ENCODE measurements at regions not wholly inside any gene's neighbourhood (a gene's known extent, or its start where the extent isn't known, plus 50 kb on each side); places are given as distances from the start of the nearest gene placed in this dataset.
"Not testable (repeated sequence)": the region's sequence is repeated elsewhere in the genome, so short reads cannot be mapped to it uniquely, and the experiment has no call there.

DNA sequence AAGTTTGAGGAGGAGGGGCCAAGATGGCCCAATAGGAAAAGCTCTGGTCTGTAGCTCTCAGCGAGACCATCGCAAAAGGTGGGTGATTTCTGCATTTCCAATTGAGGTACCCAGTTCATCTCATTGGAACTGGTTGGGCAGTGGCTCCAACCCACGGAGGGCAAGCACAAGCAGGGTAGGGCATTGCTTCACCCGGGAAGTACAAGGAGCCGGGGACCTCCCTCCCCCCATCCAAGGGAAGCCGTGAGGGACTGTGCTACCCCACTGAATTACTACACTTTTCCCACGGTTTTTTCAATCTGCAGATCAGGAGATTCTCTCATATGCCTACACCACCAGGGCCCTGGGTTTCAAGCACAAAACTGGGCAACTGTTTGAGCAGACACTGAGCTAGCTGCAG is 58.0 kb upstream of the EFCAB3 start:
- no peak for DNase-seq (ENCODE audit: low spot score)

DNA sequence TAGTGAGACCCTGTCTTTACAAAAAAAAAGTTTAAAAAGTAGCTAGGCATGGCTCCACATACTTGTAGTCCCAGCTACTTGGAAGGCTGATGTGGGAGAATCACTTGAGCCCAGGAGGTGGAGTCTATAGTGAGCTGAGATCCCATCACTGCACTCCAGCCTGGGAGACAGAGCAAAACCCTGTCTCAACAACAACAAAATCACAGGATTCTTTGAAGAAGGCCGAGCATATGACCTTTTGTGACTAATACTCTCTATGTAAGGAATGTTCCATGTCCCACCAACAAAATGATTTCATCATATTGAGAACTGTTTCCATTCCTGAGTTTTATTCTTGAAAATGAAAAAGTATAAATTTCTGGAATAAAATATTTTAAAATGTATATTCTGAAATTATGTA is 58.9 kb upstream of the EFCAB3 start:
- no peak for DNase-seq (ENCODE audit: low spot score)

DNA sequence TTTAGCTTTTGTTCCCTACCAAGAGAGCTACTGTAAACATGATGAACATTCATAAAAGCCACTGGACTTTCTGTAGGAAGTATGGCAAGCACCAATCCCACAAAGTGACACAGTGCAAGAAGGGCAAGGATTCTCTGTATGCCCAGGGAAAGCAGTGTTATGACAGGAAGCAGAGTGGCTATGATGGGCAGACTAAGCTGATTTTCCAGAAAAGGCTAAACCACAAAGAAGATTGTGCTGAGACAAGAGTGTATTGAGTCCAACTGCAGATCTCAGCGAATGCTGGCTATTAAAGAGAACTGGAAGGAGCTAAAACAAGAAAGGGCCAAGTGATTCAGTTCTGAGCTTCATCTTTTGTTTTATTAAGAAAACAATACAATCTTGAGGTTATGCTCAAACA is 60.5 kb upstream of the EFCAB3 start:
- no peak for DNase-seq (ENCODE audit: low spot score)

DNA sequence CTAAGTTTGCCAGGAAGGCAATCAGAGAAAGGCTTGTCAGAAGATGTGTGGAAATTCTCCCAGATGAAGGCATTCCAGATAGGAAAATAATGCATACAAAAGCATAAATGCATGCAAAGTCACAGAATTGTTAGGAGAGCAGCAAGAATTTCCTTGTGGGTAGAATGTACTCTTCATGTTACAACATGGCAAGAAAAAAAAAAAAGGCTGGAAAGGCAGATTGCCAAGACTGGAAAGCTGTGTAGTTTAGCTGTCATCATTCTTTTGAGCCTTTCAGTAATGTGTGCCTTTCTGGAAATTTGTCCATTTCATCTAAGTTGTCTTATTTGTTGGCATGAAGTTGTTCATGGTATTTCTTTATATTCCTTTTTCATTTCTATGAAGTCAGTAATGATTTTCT is 71.0 kb upstream of the EFCAB3 start:
- no peak for DNase-seq (ENCODE audit: low spot score)

DNA sequence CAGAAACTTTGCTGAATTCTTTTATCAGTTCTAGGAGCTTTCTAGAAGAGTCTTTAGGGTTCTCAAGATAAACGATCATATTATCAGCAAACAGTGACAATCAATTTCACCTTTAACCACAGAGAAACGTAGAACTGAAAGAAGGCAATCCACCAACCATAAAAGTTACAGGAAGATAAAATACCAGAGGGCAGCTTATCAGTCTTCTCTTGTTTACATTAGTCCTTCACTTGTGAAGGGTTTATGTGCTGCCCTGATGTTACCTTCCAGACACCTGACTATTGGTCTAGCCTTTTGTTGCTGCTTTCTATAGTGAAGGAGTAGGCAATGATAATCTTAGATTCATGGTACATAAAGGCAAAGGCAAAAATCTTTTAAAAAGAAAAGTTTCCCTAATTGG is 73.2 kb upstream of the EFCAB3 start:
- DNase-seq (ENCODE audit: low spot score), result no peak

DNA sequence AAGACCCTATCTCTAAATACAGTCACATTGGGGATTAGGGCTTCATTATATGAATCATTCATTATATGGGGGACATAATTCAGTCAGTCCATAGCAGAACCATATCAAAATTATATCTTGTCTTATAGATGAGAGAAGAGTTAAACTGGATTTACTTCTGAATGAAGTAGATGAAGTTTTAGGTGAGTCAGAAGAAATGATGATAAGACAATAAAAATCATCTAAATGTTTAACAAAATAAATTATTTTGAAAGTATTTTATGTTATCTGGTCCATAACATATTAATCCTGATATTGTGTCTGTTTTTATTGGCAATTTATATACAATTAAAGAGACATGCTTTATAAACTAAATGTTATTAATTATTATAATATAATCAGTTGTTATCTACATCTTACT is 76.9 kb upstream of the EFCAB3 start:
- DNase-seq (ENCODE audit: low spot score), result no peak

DNA sequence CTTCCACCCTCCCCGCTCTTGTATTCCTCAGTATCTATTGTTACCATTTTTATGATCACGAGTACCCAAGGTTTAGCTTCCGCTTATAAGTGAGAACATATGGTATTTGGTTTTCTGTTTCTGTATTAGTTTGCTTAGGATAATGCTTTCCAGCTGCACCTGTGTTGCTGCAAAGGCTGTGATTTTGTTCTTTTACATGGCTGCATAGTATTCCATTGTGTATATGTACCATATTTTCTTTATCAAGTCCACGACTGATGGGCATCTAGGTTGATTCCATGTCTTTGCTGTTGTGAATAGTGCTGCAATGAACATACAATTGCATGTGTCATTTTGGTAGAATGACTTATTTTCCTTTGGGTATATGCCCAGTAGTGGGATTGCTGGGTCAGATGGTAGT is 79.7 kb upstream of the EFCAB3 start:
- no peak for DNase-seq (ENCODE audit: low spot score)

DNA sequence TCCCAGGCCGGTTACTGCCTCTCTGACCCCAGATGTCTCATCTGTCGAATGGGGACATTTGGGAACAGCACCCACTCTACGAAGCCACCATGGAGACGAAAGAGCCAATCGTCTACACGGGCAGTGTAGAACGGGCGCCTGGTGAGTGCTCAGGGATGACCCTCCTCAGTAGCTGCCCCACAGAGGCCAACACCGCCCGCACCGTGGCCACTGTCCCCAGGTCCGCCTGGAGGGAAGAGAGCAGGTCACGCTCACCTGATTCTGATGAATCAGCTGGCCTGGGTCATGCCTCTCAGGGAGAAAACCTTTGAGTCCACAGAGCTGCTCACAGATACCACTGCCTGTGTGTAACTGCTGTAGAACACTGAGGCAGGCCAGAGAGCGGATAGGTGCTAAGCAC is 105.1 kb upstream of the EFCAB3 start:
- not testable (repeated sequence) for DNase-seq (ENCODE audit: low spot score)

DNA sequence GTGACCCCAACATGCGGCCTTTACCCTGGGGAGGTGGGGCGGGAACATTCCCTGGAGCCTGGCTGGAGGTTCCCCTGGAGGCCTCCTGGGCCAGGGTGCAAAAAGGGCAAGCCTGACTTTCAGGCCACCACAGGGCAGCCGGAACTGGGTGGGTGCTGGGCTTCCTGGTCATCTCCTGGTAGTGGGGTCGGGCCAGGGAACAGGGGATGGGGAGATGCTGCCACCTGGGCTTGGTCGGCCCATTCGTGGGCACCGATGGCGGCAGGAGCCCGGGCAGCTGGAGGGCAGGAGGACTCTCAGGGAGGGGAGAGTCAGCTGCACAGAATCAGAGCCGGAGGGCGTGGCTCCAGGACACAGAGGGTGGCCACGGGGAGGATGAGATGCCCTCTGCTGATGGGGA is 112.0 kb upstream of the EFCAB3 start:
- DNase-seq (ENCODE audit: low spot score), result not testable (repeated sequence)

DNA sequence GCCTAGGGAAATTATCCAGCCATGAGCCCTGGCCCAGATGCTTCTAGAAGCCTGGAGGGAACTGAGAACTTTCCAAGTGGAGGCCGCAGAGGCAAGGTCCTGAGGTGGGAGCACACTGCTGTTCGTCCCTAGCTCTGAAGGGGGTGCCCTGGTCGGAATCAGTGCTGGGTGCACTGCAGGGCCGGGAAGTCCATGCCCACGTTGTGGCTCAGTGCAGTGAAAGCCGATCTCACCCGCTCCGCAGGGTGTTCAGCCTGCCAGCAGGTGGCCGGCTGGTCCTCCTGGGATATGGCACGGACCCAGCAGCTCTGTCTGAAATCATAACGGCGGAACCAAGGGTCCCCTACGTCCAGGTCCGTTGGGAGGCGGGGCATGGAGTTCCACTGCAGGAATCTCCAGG is 115.4 kb upstream of the EFCAB3 start:
- DNase-seq (ENCODE audit: low spot score), result not testable (repeated sequence)

DNA sequence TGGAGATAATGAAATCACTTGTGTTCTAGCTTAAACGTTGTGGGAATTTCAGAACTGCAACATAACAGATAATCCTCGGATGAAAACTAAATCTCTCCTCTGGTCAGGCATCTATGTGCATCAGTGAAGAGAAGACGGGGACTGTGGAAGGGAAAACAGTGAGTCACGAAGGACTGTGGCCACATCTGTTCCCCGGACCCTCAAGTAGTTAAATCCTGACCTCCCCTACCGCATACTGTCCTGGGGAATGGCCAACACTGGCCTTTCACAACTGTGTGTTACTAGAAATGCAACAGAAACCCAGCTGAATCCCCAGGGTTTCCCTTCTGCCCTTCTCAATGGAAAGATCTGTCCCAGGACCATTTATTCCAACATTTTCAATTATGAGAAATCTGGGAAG is 124.6 kb upstream of the EFCAB3 start:
- DNase-seq (ENCODE audit: low spot score), result not testable (repeated sequence)

DNA sequence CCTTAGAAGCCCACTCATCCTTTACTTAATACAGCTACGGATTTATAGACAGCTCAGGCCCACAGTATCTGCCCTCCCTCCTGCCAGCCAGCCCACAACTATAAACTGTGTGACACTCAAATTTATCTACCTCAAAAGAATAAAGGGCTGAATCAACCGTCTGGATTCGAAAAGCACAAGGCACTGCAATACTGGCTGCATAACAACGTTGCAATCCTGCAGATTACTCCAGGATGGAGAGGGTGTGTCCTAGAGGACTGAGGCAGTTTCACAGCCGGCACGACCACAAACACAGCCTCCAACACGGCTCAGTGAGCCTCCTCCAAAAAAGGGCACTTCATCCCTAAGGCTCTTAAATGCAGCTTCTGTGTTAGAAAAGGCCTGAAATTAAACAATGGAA is 138.3 kb upstream of the EFCAB3 start:
- DNase-seq (ENCODE audit: low spot score), result not testable (repeated sequence)

DNA sequence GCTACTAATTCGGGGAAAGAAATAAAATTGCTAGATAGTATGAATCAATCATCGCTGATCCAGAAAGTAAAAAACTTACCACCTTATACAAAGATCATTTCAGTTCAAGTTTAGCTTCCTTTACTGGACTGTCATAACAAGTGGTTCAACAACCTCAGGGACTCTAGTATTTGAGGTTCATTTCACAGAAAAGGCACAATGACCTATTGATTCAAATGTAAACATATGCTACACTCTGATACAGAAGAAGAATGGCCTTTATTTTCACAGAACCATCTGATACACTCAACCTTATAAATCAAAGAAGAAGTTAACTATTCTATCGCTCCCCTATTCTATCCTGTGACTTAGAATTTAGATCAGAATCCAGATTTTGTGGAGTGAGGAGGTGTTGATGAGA is 140.8 kb upstream of the EFCAB3 start:
- DNase-seq (ENCODE audit: low spot score), result not testable (repeated sequence)

DNA sequence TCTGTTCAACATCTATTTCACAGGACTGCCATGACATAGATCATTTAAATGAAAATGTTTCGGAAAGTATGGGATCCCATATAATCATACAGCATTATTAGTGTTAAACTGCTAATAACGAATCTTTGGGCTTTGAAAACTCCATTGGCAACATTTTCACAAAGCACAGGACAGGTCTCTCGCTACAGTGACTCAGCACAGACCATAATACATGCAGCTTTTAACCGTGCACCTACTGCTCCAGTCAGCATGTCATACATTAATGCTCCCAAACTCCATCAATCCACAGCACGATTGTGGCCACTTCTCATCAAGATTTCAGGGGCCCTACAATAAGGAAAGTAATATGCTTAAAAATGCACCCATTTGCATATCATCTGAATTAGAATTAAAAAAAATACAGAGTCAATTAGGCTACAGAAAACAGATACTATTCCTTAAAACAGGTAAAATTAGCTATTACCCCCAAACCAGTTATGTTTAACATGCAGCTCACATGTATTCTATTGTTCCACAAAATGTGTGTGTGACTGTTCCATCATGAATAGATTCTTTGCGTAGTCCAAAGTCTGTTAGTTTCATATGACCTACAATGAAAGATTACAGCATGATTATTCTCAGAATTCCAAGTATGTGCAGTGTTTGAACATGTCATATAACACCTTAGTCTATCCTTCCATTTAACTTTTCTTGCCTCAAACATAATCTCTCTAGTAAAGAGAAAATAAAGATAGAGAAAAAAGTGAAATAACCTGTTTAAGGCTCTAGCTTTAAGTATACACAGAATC is 141.6 kb upstream of the EFCAB3 start:
- not testable (repeated sequence) for DNase-seq (ENCODE audit: low spot score)

DNA sequence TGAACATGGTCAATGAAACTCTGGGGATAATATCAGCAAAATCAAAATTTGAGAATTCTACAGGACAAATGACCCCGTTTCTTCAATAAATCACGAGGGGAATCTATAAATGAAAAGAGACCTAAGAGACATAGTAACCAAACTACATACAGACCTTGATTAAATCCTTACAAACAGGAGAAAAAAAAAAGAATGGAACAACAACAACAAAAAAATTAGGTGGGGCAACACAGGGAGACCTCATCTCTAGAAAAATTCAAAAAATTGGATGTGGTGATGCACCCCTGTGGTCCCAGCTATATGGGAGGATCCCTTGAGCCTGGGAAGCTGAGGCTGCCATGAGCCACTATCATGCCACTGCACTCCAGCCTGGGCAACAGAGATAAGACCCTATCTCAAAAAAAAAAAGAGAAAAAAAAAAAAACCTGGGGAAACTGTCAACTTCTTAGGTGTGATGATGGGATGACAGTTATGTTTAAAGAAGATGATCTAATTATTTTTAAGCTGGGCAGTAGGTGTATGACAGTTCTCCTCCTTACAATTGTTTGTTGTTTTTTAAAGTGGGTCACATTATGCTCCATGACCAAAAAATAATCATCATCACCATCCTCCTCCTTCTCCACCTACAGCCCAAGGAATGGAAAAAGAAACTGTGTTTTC is 146.4 kb upstream of the EFCAB3 start:
- not testable (repeated sequence) for DNase-seq (ENCODE audit: low spot score)

DNA sequence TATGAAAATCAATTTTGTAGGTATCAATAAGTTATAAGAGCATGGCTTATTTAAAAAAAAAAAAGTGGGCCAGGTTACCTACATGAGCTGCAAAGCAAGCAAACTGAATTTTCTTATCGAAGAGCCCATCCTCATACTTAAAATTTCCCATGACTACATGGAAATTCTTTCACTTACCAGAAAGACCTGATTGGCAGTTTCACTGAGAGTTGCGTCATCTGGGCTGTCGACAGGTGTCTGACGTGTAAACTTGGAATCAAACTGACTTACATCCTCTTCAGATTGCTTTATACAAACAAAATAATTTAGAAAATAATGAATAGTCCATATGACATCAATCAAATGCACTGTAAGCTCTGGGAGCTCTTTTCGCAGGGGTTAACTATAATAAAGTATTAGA is 149.1 kb upstream of the EFCAB3 start:
- DNase-seq (ENCODE audit: low spot score), result not testable (repeated sequence)

DNA sequence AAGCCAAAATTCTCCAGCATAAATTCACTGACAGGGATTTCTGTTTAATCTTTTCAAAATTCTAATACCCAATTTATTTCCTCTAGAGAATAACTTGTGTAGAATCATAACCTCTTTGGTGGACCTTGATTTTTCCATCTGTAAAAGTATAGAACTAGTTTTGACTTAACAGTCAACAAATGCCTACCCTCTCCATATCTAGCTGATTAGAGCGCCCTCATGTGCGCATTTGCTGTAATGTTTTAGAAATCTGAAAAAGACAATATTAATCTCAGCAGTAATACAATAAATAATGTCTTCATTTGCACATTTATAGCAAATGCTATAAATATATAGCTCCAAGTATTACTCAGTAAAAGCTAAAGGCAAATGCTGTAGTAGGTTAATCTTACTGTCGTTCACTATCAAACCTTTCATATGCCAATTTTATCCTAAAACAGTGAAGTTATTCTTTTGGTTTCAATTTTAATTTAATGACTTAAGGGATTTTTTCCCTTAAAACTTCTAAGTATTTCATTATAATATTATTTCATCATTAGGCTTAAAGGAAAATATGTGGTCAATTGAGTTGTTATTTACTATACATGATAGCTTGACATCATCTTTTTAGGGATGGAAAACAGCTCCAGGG is 153.6 kb upstream of the EFCAB3 start:
- DNase-seq (ENCODE audit: low spot score), result not testable (repeated sequence)

DNA sequence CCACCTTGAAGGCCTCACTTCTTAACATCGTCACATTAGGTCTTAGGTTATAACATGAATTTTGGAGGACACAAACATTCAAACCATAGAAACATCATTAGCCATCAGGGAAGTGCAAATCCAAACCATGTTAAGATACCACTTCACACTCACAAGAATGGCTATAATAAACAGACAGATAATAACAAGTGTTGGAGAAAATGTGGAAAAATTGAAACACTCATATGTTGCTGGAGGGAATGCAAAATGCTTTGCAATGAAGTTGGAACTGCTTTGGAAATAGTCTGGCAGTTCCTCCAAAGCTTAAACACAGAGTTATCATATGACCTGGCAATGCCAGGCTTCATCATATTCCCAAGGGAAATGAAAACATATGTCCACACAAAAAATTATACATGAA is 156.8 kb upstream of the EFCAB3 start:
- not testable (repeated sequence) for DNase-seq (ENCODE audit: low spot score)

DNA sequence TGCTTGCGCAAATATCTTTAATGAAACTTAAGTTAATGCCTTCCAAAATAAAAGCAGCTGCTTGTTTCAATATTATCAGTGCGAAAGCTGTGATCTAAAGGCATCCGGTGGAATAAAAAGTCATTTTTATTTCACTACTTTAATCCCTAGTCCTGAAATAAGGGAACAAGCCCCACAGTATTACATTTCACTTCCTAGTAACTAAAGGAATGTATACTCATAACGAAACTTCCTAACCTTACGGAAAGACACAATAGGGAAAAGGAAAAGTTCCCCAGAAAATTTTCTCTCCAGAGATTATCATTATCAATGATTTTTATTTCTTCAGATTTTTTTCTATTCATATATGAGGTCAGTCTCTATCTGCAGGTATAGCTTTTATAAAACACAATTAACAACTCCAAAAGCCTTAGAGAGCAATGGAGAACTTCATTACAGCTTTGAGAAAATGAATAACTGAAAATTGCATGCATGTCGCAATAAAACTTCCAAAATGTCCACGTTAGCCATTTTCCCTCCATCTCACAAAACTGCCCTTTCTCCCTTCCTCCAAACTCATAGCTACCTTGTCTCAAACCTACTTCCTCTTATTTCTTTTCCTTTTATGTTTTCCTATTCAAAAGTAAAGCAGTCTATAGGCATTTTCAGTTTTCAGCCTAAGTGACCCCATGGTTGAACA is 154.3 kb upstream of the MED13 start:
- no peak for DNase-seq (ENCODE audit: low spot score)

DNA sequence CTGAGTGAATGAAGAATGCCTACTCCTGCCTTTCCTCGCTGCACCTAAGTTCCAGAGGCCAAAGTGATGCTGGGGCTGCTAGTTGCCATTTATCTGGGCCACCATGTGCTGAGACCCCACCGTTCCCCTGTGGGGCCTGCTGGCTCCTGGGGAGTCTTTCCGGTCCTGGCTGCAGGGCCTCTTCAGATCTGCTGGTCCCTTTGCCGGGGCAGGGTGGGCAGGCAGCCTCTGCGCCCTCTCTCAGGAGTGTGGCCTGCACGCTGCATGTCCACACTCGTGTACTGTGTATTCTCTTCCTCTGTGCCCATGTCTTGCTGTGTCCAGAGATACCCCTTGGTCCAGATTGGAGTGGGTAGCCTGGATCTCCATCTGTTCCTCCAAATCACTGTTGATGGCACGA is 151.8 kb upstream of the MED13 start:
- DNase-seq (ENCODE audit: low spot score), result no peak

DNA sequence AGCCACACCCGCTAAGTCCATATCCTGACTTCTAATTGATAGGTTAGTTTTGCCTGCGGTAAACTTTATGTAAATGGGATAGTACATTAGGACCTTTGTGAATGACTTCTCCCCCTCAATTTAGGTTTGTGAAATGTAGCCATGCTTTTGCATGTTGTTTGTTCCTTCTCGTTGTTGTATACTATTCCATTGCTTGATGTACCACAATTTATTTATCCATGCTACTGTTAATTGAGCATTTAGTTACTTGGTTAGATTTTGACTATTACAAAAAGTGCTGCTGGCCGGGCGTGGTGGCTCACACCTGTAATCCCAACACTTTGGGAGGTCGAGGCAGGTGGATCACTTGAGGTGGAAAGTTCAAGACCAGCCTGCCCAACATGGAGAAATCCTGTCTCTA is 150.8 kb upstream of the MED13 start:
- DNase-seq (ENCODE audit: low spot score), result not testable (repeated sequence)

DNA sequence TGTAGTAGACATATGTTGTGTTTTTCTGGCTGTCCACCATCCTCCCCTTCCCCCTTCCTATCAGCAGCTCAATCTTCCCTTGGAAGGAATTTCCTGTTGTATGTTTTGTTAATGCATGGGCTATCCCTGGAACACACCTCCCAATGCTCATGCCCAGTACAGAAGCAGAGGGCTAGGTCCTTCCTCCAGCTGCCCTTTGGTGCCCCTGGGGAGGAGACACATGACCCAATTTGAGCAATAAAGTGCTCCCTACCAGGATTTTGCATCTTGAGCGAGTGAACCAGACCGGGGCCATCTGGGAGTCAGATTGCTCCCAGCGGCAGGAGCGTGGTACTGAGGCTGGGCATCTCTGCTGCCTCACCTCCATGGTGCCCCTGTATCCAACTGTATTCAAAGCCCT is 141.5 kb upstream of the MED13 start:
- DNase-seq (ENCODE audit: low spot score), result no peak

DNA sequence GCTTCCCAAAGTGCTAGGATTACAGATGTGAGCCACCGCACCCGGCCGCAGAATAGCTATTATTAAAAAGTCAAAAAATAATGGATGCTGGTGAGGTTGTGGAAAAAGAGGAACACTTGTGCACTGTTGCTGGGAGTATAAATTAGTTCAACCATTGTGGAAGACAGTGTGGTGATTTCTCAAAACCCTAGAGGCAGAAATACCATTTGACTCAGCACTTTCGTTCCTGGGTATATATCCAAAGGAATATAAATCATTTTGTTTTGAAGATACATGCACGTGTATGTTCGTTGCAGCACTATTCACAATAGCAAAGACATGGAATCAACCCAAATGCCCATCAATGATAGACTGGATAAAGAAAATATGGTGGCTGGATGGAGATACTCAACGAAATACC is 132.1 kb upstream of the MED13 start:
- DNase-seq (ENCODE audit: low spot score), result not testable (repeated sequence)
